Jurkat, Clone E6-1 (cell line): ENCODE measurements at regions not wholly inside any gene's neighbourhood (a gene's known extent, or its start where the extent isn't known, plus 50 kb on each side); places are given as distances from the start of the nearest gene placed in this dataset.
"Not testable (repeated sequence)": the region's sequence is repeated elsewhere in the genome, so short reads cannot be mapped to it uniquely, and the experiment has no call there.

Experiments
- DNase-seq: peaks from one replicate; pipeline ENCODE4 v3.0.0-alpha.2; 2011; ENCODE audit warnings: low read depth, low spot score
- H3K4me3 ChIP-seq: 2 replicates; pipeline ENCODE4 v1.5.1; 2011; ENCODE audit warnings: mild to moderate bottlenecking, low read length, control low read depth, moderate library complexity

DNA sequence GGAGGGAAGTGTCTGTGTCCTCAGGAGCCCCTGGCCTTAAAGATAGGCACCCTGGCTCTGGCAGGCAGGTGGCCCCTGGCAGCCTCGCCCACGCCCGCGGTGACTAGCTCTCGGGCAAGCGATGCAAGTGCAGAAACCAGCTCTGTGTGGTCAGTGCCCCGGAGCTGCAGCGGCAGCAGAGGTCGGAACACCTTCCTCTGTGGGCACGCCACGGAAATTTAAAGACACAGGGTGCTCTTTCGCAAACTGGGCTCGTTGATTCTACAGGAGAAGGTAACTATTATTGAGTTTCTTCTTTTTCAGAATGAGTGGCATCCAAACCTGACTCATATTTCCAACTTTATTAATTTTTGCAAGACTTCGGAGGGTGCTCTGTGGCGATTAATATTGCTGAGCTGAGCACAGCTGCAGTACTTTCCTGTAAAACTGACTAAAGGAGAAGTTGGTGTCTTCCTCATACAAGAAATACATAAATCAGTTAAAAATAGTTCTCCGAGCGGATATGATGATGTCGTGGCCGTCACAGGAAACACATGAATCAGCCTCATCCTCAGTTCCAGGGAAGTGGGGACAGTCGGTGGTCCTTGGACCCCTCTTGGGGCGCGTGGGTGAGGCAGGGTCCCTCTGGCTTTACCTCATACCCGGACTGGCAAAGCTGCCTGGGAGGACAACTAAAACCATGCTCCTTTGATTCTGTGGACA lies 120.2 kb downstream of the METRNL start:
- no peak overlapping the region for H3K4me3 ChIP-seq
- no peak for DNase-seq

DNA sequence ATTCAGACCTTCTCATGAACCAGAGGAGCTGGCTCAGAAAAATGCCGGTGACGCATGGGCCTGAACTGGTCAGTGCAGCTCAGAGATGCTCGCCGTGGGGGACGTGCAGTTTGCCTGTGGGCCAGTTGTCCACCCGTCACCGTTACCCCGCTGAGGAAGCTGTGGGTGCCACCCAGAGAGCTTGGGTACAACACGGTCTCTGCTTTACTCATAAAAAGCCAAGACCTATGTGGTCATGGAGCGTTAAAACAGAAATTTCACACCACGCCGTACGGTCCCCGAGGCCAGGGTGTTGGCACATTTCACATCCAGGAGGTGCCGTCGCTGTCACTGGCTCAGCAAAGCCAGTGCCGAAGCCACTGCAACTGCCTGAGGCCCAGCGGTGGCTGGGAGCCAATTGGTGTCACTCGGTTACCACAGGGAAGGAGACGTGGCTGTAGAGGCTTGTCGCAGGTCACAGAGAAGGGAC lies 120.9 kb downstream of the METRNL start:
- H3K4me3 ChIP-seq: no peak overlapping the region

DNA sequence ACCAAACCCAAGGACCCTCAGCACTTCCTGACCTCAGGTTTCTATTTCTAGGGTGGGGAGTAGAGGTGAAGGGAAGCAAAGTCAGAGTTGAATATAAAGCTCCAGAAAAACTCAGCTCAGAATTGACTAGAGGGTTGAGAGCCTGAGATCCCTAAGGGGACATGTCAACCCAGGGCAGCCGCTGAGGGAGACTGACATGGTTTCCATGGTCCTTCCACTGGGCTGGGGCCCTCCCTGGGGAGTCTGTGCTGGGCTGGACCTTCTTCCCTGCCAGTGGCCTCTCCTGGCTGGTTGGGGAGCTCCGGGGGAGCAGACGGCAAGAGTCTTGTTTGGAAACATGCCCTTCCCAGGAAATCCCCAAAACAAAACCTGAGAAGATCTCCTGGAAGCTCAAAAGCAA lies 121.3 kb downstream of the METRNL start:
- H3K4me3 ChIP-seq: no peak overlapping the region
- DNase-seq: no peak

More for the DNA sequence above, 120.9 kb downstream of the METRNL start:
- DNase-seq: no peak

DNA sequence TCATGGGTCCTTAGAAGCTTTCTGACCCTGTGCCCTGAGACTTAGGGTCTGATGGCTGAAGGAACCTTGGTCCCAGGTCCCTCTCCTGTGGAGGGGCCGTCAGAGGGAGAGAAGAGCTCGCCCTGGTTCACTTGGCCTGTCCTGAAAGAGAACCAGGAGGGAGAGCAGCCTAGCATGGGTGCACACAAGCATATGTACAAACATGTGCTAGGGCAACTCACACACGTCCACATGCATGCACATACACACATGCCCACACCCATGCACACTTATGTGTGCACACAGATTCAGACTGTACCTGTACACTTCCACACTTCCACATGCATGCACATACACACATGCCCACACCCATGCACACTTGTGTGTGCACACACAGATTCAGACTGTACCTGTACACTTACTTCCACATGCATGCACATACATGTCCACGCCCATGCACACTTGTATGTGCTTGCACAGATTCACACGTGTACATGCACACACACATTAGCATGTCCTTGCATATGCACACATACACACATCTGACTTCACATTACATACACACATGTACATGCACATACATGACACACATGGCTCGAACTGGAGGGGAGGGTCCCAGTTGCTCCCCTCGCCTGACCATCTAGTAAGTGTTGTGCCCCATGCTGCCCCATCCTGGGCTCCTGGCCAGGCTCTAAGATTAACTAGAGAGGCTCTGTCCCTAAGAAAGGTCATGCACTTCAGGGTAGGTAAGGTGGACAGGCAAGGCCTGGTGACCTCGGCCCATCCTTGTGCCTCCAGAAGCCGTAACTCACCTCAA lies 122.0 kb downstream of the METRNL start:
- no peak for DNase-seq
- no peak overlapping the region for H3K4me3 ChIP-seq

DNA sequence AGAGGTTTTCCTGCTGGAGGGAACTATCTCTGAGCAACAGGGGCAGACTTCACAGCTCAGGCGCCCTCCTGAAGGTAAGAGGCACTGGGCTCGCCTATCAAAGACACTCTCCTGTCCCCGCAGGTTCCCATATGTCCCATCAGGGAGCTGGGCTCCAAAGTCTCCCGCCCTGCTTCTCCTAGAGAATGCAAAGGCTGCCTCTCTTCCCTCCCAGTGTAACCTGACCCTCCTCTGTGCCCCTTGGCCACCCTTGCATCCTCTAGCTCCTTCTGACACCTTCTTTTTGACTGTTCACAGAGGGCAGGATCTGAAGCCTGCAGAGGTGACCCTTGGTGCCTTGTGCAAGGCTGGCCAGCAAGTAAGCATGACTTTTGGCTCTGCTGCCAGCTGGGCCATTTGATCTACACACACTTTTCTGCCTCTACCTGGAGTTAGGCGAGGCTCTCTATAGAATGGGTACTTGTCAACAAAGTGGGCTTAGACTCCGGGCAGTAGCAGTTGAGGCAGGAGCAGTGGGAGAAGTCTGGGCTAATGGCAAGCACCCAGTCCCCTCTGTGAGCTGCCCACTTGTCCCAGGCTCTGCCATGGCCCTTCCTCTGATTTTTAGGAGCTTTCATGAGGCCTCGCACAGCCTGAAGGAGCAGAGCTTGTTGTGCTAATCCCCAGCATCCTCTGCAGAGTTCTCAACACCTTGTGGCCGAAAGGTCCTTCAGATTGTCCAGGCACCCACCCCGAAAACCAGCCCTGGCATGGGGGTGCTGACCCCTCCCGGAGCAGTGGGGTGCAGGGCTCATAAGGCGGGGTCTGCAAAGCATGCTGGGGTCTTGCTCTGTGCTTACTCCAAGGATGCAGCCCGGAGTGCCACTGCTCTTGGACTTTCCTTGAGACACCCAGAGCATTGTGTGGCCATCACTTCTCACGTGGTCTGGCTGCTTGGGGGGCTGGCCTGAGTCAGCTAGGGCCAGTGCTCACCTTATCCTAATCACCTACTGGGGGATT lies 122.9 kb downstream of the METRNL start:
- no peak for DNase-seq

DNA sequence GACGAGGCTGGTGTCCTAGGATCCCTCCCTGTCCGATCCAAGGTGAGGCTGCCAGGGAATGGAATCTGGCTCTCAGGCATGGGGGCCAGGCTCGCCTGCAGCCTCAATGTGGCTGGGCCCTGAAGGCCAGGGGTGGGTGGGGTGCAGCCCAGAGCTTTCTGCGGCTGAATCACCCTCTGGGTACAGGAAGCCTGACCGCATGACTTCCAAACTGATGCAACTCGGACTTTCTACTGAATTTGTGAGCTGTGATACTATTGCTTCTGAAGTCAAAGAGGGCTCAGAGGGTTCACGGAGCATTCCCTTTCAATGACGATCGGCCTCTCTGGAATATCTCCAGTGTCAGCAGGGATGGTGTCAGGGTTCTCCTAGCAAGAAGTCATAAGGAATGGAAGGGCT lies 123.7 kb downstream of the METRNL start:
- no peak for DNase-seq

More for the DNA sequence above, 122.9 kb downstream of the METRNL start:
- H3K4me3 ChIP-seq: no peak overlapping the region

DNA sequence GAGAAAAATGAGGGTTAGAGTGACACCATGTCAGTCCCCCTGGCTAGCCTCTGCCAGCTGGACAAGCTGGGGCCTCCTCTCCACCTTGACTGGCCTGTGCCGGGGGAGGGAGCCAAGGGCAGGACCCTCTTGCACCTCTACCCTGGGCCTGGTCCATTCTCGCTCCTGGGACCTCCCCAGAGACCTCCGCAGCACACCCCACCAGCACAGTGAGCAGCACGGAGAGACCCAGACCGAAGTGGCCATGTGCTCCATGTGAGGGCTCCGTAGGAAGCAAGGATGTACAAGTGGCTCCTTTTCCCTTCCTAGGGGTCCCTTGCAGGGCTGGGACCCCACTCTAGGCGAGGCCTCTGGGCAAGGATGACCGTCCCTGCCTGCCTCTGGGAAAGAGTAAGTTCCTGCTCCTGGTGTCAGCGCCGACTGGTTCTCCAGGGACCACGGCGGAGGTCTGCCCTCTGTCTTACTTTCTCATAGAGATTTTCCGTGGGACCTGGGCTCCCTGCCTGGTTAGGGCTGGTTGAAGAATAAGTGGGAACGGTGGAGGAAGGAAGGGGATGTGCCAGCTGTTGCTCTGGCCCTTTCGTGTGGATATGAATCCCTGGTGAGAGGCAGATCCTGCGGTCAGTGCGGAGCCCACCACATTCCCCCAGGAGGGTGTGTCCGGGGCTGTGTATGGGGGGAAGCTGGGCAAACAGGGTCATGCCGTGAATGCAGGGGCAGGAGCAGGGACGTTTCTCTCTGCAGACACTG lies 124.2 kb downstream of the METRNL start:
- no peak overlapping the region for H3K4me3 ChIP-seq
- DNase-seq: no peak

More for the DNA sequence above, 123.7 kb downstream of the METRNL start:
- no peak overlapping the region for H3K4me3 ChIP-seq

DNA sequence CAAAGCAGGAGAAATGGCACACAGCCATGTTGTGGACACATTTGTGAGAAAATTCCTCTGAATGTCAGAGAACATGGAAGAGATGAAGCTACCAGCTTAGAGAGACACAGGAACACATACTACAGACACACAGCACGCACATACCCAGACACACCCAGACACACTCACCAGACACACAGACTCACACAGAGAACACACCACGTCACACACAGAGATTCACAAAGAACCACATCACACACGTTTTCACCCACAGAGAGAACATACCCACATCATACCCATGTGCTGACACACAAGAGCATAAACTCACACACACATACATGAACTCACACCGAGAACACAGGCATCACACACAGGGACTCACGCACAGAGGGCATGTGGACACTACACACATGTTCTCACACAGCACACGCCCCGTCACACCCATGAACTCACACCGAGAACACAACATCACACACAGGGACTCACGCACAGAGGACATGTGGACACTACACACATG lies 124.9 kb downstream of the METRNL start:
- DNase-seq: no peak
- H3K4me3 ChIP-seq: no peak overlapping the region

DNA sequence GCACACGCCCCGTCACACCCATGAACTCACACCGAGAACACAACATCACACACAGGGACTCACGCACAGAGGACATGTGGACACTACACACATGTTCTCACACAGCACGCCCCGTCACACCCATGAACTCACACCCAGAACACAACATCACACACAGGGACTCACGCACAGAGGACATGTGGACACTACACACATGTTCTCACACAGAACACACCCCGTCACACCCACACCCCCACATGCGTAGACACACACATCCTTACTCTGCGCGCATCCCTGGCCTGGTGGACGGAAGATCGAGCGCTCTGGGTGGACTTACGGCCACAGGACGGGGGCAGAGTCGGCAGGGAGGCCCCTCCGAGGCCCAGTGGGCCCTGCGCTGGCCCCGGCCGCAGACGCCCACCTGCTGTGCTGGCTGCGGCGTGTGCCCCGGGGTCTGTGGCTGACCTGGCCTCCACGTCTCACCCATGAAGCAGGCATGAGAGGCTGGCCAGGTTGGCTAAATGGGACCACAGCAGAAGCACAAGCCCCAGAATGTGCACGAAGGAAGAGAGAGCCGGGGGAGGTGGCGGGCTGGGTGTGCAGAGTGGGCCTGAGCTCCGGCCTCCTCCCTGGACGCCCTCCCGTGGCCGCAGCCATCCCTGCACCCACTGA lies 125.5 kb downstream of the METRNL start:
- H3K4me3 ChIP-seq, DNase-seq: not testable (repeated sequence)

DNA sequence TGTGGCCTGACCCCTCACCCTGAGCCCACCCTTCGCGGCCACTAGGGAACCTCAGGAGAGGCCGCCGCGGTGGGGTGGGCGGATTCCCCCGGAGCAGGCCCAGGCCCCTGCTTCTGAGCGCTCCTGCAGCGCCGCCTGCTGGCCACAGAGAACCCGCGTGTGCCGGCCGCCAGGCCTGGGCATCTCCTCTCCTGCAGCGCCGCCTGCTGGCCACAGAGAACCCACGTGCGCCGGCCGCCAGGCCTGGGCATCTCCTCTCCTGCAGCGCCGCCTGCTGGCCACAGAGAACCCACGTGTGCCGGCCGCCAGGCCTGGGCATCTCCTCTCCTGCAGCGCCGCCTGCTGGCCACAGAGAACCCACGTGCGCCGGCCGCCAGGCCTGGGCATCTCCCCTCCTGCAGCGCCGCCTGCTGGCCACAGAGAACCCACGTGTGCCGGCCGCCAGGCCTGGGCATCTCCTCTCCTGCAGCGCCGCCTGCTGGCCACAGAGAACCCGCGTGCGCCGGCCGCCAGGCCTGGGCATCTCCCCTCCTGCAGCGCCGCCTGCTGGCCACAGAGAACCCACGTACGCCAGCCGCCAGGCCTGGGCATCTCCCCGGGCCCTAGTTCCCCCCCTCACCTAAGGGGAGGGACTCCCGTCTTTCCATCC lies 126.1 kb downstream of the METRNL start:
- not testable (repeated sequence) for H3K4me3 ChIP-seq, DNase-seq

DNA sequence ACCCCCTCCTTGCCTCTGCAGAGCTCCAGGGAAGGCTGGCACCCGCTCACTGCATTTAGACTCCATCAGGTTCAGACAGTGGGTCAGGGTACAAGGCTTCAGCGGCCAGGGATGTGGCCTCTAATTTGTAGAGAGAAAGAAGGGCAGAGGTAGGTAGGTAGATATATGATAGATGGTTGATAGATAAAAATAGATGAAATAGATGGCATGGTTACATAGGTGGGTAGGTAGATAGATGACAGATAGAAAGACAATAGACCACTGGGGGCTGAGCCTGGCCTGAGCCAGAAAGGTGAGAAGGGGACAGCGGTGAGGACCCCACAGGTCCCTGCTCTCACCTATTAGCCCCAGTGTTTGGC lies 126.6 kb downstream of the METRNL start:
- not testable (repeated sequence) for DNase-seq, H3K4me3 ChIP-seq

DNA sequence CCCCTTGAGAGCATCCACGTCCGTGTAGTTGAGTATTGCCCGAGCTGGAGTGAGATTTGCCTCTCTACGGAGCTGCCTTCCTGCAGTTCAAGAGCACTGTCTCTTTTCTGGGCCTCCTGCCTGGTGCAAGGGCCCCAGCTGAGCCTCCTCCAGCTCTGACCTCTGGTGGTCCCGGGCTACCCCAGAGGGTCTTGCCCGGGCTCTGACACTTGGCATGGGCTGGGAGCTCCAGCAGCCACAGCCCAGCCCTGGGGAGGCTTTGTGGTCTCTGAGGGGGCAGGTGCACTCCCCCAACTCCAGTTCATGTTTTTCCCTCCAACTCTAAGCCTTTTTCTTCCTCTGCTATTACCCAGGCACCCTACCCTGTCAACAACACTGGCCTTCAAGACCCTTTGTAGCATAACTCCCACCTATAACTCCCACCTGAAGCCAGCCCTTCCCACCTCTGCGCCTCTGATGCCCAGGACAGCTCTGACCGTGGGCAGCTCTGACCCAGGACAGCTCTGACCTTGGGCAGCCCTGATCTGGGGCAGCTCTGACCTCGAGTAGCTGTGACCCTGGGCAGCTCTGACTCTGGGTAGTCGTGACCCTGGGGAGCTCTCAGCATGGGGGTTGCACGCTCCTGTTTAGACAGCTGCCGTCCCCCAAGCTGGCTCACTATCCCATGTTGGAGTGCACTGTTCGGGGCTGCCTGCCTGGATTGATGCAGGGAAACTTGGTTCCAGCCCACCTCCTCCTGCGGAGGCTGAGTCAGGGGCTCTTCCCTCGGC lies 127.6 kb downstream of the METRNL start:
- DNase-seq, H3K4me3 ChIP-seq: not testable (repeated sequence)

DNA sequence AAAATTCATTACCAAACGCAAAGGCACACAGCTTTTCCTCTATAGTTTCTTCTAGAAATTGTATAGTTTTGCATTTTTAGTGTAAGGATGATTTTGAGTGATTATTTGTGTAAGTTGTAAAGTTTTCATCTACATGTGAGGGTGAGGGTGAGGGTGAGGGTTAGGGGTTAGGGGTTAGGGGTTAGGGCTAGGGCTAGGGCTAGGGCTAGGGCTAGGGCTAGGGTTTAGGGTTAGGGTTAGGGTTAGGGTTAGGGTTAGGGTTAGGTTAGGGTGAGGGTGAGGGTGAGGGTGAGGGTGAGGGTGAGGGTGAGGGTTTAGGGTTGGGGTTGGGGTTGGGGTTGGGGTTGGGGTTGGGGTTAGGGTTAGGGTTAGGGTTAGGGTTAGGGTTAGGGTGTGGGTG lies 167.6 kb downstream of the METRNL start:
- peak; percentile 39 for DNase-seq
- not testable (repeated sequence) for H3K4me3 ChIP-seq
